Muscle of leg (tissue), 3 donors: ENCODE measurements at regions not wholly inside any gene's neighbourhood (a gene's known extent, or its start where the extent isn't known, plus 50 kb on each side); places are given as distances from the start of the nearest gene placed in this dataset.

Source experiments
- DNase-seq: peaks from one replicate; pipeline ENCODE4 v3.0.0; 2013
- H3K27ac ChIP-seq: one replicate; pipeline ENCODE4 v1.5.1; 2013; ENCODE audit warnings: mild to moderate bottlenecking, low read length, control low read depth
- H3K27me3 ChIP-seq: one replicate; pipeline ENCODE4 v1.6.1; 2013; ENCODE audit warnings: low read length; ENCODE audit not compliant: control insufficient read depth, insufficient read depth
- H3K36me3 ChIP-seq: one replicate; pipeline ENCODE4 v1.6.1; 2013; ENCODE audit warnings: low read length; ENCODE audit not compliant: control insufficient read depth, insufficient read depth
- H3K4me1 ChIP-seq: one replicate; pipeline ENCODE4 v1.6.1; 2013; ENCODE audit warnings: low read length; ENCODE audit not compliant: control insufficient read depth, insufficient read depth
- H3K4me3 ChIP-seq: one replicate; pipeline ENCODE4 v1.5.1; 2013; ENCODE audit warnings: low read length, control low read depth
- H3K9me3 ChIP-seq: replicated peaks from 2 replicates; pipeline ENCODE4 v1.6.1; 2013; ENCODE audit warnings: low read depth, low read length; ENCODE audit not compliant: control insufficient read depth
- WGBS: methylation state at CpG from one replicate; pipeline ENCODE4 v1.1.5; 2013; ENCODE audit warnings: missing lambda C conversion rate; ENCODE audit not compliant: insufficient coverage; 5-methylcytosine and 5-hydroxymethylcytosine counted together

- WGBS, result 37% methylated on average over 8 of the region's 10 CpGs
- Histone ChIP-seq H3K9me3 (no peaks in the 10 kb centered on the region), H3K27me3 (peaks cover 4% of the 10 kb centered on the region), H3K4me1 (no peaks in the 10 kb centered on the region), H3K36me3 (no peaks in the 10 kb centered on the region), H3K4me3 (no peak overlapping the region), H3K27ac (no peak overlapping the region)
- DNase-seq, result no peak
These were observed 149.5 kb downstream of the TMEM132E start for GRCh38 chr17:34728771-34729310.

GRCh38 chr17:34727601-34728000 lies 148.2 kb downstream of the TMEM132E start:
- H3K36me3 ChIP-seq, result no peaks in the 10 kb centered on the region
- H3K27me3 ChIP-seq, result peaks cover 7% of the 10 kb centered on the region
- no peaks in the 10 kb centered on the region for H3K9me3 ChIP-seq
- no peaks in the 10 kb centered on the region for H3K4me1 ChIP-seq
- H3K4me3 ChIP-seq, result no peak overlapping the region
- 53% methylated on average over 6 of the region's 6 CpGs for WGBS
- no peak overlapping the region for H3K27ac ChIP-seq
- DNase-seq, result no peak

GRCh38 chr17:34726536-34727384 lies 147.4 kb downstream of the TMEM132E start:
- Histone ChIP-seq H3K36me3 (no peaks in the 10 kb centered on the region), H3K27ac (no peak overlapping the region), H3K27me3 (peaks cover 7% of the 10 kb centered on the region), H3K9me3 (no peaks in the 10 kb centered on the region), H3K4me1 (no peaks in the 10 kb centered on the region), H3K4me3 (no peak overlapping the region)
- DNase-seq, result no peak
- 69% methylated on average over 6 of the region's 6 CpGs for WGBS

GRCh38 chr17:34725725-34726124 lies 146.3 kb downstream of the TMEM132E start:
- Histone ChIP-seq H3K27ac (no peak overlapping the region), H3K27me3 (peaks cover 7% of the 10 kb centered on the region), H3K4me3 (no peak overlapping the region), H3K4me1 (no peaks in the 10 kb centered on the region), H3K36me3 (no peaks in the 10 kb centered on the region), H3K9me3 (no peaks in the 10 kb centered on the region)
- no CpG with 5 or more reads among the region's 3 CpGs for WGBS
- DNase-seq, result no peak

- no peak for DNase-seq
- Histone ChIP-seq H3K4me3 (no peak overlapping the region), H3K27ac (no peak overlapping the region), H3K27me3 (peaks cover 7% of the 10 kb centered on the region), H3K4me1 (no peaks in the 10 kb centered on the region), H3K36me3 (no peaks in the 10 kb centered on the region), H3K9me3 (no peaks in the 10 kb centered on the region)
- WGBS, result 33% methylated on average over 1 of the region's 2 CpGs
These were observed 145.6 kb downstream of the TMEM132E start for GRCh38 chr17:34725008-34725407.

- no peak for DNase-seq
- no peak overlapping the region for H3K27ac ChIP-seq
- no peak overlapping the region for H3K4me3 ChIP-seq
- H3K27me3 ChIP-seq, result peaks cover 7% of the 10 kb centered on the region
- 62% methylated on average over 3 of the region's 10 CpGs for WGBS
- H3K4me1 ChIP-seq, result no peaks in the 10 kb centered on the region
- H3K9me3 ChIP-seq, result no peaks in the 10 kb centered on the region
- H3K36me3 ChIP-seq, result no peaks in the 10 kb centered on the region
These were observed 144.5 kb downstream of the TMEM132E start for GRCh38 chr17:34723875-34724274.

GRCh38 chr17:34721326-34721725 lies 141.9 kb downstream of the TMEM132E start:
- 80% methylated on average over 2 of the region's 6 CpGs for WGBS
- no peak overlapping the region for H3K4me3 ChIP-seq
- H3K36me3 ChIP-seq, result no peaks in the 10 kb centered on the region
- no peak overlapping the region for H3K27ac ChIP-seq
- no peaks in the 10 kb centered on the region for H3K4me1 ChIP-seq
- DNase-seq, result no peak
- no peaks in the 10 kb centered on the region for H3K9me3 ChIP-seq
- peaks cover 5% of the 10 kb centered on the region for H3K27me3 ChIP-seq

GRCh38 chr17:34720760-34721159 lies 141.4 kb downstream of the TMEM132E start:
- DNase-seq, result no peak
- Histone ChIP-seq H3K4me3 (no peak overlapping the region), H3K4me1 (no peaks in the 10 kb centered on the region), H3K27ac (no peak overlapping the region), H3K27me3 (peaks cover 5% of the 10 kb centered on the region), H3K36me3 (no peaks in the 10 kb centered on the region), H3K9me3 (no peaks in the 10 kb centered on the region)

- no peaks in the 10 kb centered on the region for H3K4me1 ChIP-seq
- WGBS, result 81% methylated on average over 8 of the region's 11 CpGs
- H3K9me3 ChIP-seq, result no peaks in the 10 kb centered on the region
- DNase-seq, result no peak
- H3K27me3 ChIP-seq, result peaks cover 5% of the 10 kb centered on the region
- H3K4me3 ChIP-seq, result no peak overlapping the region
- H3K27ac ChIP-seq, result no peak overlapping the region
- no peaks in the 10 kb centered on the region for H3K36me3 ChIP-seq
These were observed 140.2 kb downstream of the TMEM132E start for GRCh38 chr17:34719569-34719968.

GRCh38 chr17:34717092-34717491 lies 137.7 kb downstream of the TMEM132E start:
- Histone ChIP-seq H3K4me1 (no peaks in the 10 kb centered on the region), H3K27ac (no peak overlapping the region), H3K36me3 (no peaks in the 10 kb centered on the region), H3K4me3 (no peak overlapping the region), H3K27me3 (no peaks in the 10 kb centered on the region), H3K9me3 (no peaks in the 10 kb centered on the region)
- no peak for DNase-seq
- WGBS, result 67% methylated on average over 3 of the region's 3 CpGs
